Hepatocyte (in vitro differentiated cells): ENCODE measurements at regions not wholly inside any gene's neighbourhood (a gene's known extent, or its start where the extent isn't known, plus 50 kb on each side); places are given as distances from the start of the nearest gene placed in this dataset.

Source experiments
- DNase-seq: peaks from one replicate; pipeline ENCODE4 v3.0.0-alpha.2; 2016; ENCODE audit warnings: low spot score
- H2AFZ ChIP-seq: fragments of 200-600 bp; sonication (generic); 2 replicates; pipeline ENCODE4 v1.6.0; 2016; ENCODE audit warnings: antibody characterized with exemption, mild to moderate bottlenecking
- H3K27ac ChIP-seq: fragments of 200-600 bp; sonication (generic); 2 replicates; pipeline ENCODE4 v1.5.1; 2016; ENCODE audit warnings: mild to moderate bottlenecking
- H3K27me3 ChIP-seq: fragments of 200-600 bp; sonication (generic); 2 replicates; pipeline ENCODE4 v1.6.1; 2016
- H3K36me3 ChIP-seq: fragments of 200-600 bp; sonication (generic); replicated peaks from 2 replicates; pipeline ENCODE4 v1.5.1; 2016; ENCODE audit warnings: low read depth; ENCODE audit not compliant: insufficient read depth
- H3K4me1 ChIP-seq: fragments of 200-600 bp; sonication (generic); 2 replicates; pipeline ENCODE4 v1.5.1; 2016; ENCODE audit warnings: mild to moderate bottlenecking, moderate library complexity; ENCODE audit not compliant: insufficient read depth
- H3K4me2 ChIP-seq: fragments of 200-600 bp; sonication (generic); 2 replicates; pipeline ENCODE4 v1.6.0; 2016
- H3K4me3 ChIP-seq: fragments of 200-600 bp; sonication (generic); 2 replicates; pipeline ENCODE4 v1.5.1; 2016; ENCODE audit warnings: mild to moderate bottlenecking
- H3K79me2 ChIP-seq: fragments of 200-600 bp; sonication (generic); 2 replicates; pipeline ENCODE4 v1.6.0; 2017; ENCODE audit warnings: mild to moderate bottlenecking
- H3K9me2 ChIP-seq: fragments of 200-600 bp; sonication (generic); replicated peaks from 2 replicates; pipeline ENCODE4 v1.6.0; 2017; ENCODE audit warnings: mild to moderate bottlenecking; ENCODE audit not compliant: insufficient read depth
- H3K9me3 ChIP-seq: fragments of 200-600 bp; sonication (generic); 2 replicates; pipeline ENCODE4 v1.5.1; 2016; ENCODE audit warnings: low read depth, mild to moderate bottlenecking
- H4K20me1 ChIP-seq: fragments of 200-600 bp; sonication (generic); 2 replicates; pipeline ENCODE4 v1.6.0; 2016; ENCODE audit warnings: mild to moderate bottlenecking; ENCODE audit not compliant: insufficient read depth, poor library complexity, severe bottlenecking
- CTCF ChIP-seq: fragments of 200-600 bp; sonication (generic); IDR thresholded peaks from 2 replicates; pipeline ENCODE4 v1.5.1; 2016; ENCODE audit warnings: antibody characterized with exemption, mild to moderate bottlenecking; ENCODE audit not compliant: poor library complexity
- EZH2 ChIP-seq: fragments of 200-600 bp; sonication (generic); IDR thresholded peaks from 2 replicates; pipeline ENCODE4 v1.6.1; 2016; ENCODE audit warnings: antibody characterized with exemption, mild to moderate bottlenecking, borderline replicate concordance
- EZH2phosphoT487 ChIP-seq: fragments of 200-600 bp; sonication (generic); IDR thresholded peaks from one replicate; pipeline ENCODE4 v1.6.1; 2018; ENCODE audit warnings: antibody characterized with exemption, mild to moderate bottlenecking, low read depth, moderate library complexity; ENCODE audit not compliant: unreplicated experiment, severe bottlenecking
- WGBS: methylation state at CpG from one replicate; pipeline ENCODE4 v1.1.6; 2016; ENCODE audit warnings: low lambda C conversion rate; ENCODE audit errors: missing lambda C conversion rate; 5-methylcytosine and 5-hydroxymethylcytosine counted together

- Histone ChIP-seq H2AFZ (no peak overlapping the region), H4K20me1 (no peaks in the 10 kb centered on the region)
Measured at GRCh38 chr9:25418974-25419373, 259.3 kb downstream of the TUSC1 start.

GRCh38 chr9:25415718-25416117, 262.5 kb downstream of the TUSC1 start:
- no peaks in the 10 kb centered on the region for H3K36me3 ChIP-seq
- no peaks in the 10 kb centered on the region for H3K79me2 ChIP-seq
- H3K4me2 ChIP-seq, result no peak overlapping the region
- no peaks in the 10 kb centered on the region for H4K20me1 ChIP-seq
- no peak for TF ChIP-seq CTCF
- no peak for TF ChIP-seq EZH2phosphoT487
- TF ChIP-seq EZH2, result no peak
- no peak for DNase-seq
- H3K27me3 ChIP-seq, result no peaks in the 10 kb centered on the region
- no peaks in the 10 kb centered on the region for H3K9me3 ChIP-seq
- 89% methylated on average over 1 of the region's 1 CpG for WGBS
- H2AFZ ChIP-seq, result no peak overlapping the region
- H3K27ac ChIP-seq, result no peak overlapping the region
- no peaks in the 10 kb centered on the region for H3K4me1 ChIP-seq
- no peaks in the 10 kb centered on the region for H3K9me2 ChIP-seq
- H3K4me3 ChIP-seq, result no peak overlapping the region

More at GRCh38 chr9:25418974-25419373, 259.3 kb downstream of the TUSC1 start:
- Histone ChIP-seq H3K4me2 (no peak overlapping the region), H3K4me3 (no peak overlapping the region), H3K27me3 (no peaks in the 10 kb centered on the region), H3K27ac (no peak overlapping the region), H3K79me2 (no peaks in the 10 kb centered on the region), H3K9me2 (no peaks in the 10 kb centered on the region), H3K36me3 (no peaks in the 10 kb centered on the region), H3K4me1 (no peaks in the 10 kb centered on the region), H3K9me3 (no peaks in the 10 kb centered on the region)
- no peak for TF ChIP-seq CTCF
- no peak for DNase-seq

GRCh38 chr9:25412646-25413045, 265.6 kb downstream of the TUSC1 start:
- 95% methylated on average over 1 of the region's 1 CpG for whole genome bisulfite sequencing
- no peak for DNase-seq
- TF ChIP-seq CTCF (no peak), EZH2phosphoT487 (no peak), EZH2 (no peak)

GRCh38 chr9:25397746-25398145, 280.5 kb downstream of the TUSC1 start:
- Histone ChIP-seq H3K36me3 (no peaks in the 10 kb centered on the region), H3K9me3 (no peaks in the 10 kb centered on the region), H4K20me1 (no peaks in the 10 kb centered on the region), H3K4me2 (no peak overlapping the region), H3K9me2 (no peaks in the 10 kb centered on the region), H3K4me1 (no peaks in the 10 kb centered on the region), H2AFZ (no peak overlapping the region), H3K27ac (no peak overlapping the region), H3K27me3 (no peaks in the 10 kb centered on the region), H3K79me2 (no peaks in the 10 kb centered on the region), H3K4me3 (no peak overlapping the region)
- no peak for DNase-seq
- TF ChIP-seq EZH2phosphoT487, result no peak
- no peak for TF ChIP-seq EZH2
- no peak for TF ChIP-seq CTCF

More at GRCh38 chr9:25412646-25413045, 265.6 kb downstream of the TUSC1 start:
- H3K27me3 ChIP-seq, result no peaks in the 10 kb centered on the region
- no peaks in the 10 kb centered on the region for H3K9me3 ChIP-seq
- H3K4me2 ChIP-seq, result no peak overlapping the region
- no peaks in the 10 kb centered on the region for H3K9me2 ChIP-seq
- H3K4me3 ChIP-seq, result no peak overlapping the region
- H3K27ac ChIP-seq, result no peak overlapping the region
- H3K36me3 ChIP-seq, result no peaks in the 10 kb centered on the region
- no peaks in the 10 kb centered on the region for H4K20me1 ChIP-seq
- H3K79me2 ChIP-seq, result no peaks in the 10 kb centered on the region
- no peaks in the 10 kb centered on the region for H3K4me1 ChIP-seq
- no peak overlapping the region for H2AFZ ChIP-seq
